ENCODE measurements at regions not wholly inside any gene's neighbourhood (a gene's known extent, or its start where the extent isn't known, plus 50 kb on each side); places are given as distances from the start of the nearest gene placed in this dataset.
A peak's percentile ranks its signal among the peaks of the same experiment; 100 is the strongest.
"Not testable (repeated sequence)": the region's sequence is repeated elsewhere in the genome, so short reads cannot be mapped to it uniquely, and the experiment has no call there.

DNA sequence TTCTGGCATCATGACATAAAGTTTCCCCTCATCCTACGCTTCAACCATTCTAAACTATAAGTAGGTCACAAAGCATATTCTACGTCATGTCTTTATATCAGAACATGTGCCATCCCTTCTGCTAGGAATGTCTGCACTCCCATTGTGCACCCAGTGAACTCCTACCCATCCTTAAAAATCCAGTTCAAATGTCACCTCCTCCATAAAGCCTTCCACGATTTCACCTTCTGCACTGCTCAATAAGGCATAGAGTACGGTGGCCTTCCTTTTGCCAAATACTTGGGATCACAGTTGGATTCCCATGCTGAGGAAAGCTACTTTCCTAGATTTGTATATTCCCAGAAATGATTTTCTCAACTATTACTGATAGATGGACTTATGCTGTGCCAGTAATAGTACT, 186.3 kb upstream of the ZKSCAN2 start:
- no peak for DNase-seq (ENCODE audit: low spot score)

DNA sequence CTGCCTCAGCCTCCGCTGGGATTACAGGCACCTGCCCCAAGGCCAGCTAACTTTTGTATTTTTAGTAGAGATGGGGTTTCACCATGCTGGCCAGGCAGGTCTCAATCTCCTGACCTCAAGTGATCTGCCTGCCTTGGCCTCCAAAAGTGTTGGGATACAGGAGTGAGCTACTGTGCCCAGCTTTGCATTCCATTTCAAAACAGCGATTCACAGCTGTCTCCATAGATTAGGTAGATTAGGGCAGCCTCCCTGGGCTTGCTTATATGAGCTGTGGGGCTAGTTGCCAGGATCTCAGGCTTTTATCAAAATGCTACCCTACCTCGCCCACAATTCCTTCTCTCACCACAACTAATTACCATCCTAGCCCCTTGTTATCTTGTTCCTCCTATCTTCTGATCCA, 176.4 kb upstream of the ZKSCAN2 start:
- DNase-seq (ENCODE audit: low spot score): no peak

DNA sequence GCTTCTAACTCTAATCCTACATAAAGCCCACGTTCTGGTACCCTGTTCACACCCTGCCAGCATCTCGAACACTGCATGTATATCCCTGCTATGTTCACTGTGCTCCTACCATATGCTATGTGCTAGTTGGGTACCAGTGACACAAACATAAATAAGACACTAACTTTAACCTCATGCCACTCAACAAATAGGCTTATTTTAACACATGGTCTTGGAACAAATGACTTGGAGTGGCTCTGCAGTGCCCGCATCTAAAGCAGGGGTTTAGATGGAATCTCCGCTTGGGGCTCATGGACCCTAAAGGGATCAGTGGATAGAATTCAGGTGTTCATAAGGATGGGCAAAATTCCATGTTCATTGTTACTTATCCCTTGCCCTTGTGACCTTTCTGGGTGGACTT, 175.7 kb upstream of the ZKSCAN2 start:
- no peak for DNase-seq (ENCODE audit: low spot score)

DNA sequence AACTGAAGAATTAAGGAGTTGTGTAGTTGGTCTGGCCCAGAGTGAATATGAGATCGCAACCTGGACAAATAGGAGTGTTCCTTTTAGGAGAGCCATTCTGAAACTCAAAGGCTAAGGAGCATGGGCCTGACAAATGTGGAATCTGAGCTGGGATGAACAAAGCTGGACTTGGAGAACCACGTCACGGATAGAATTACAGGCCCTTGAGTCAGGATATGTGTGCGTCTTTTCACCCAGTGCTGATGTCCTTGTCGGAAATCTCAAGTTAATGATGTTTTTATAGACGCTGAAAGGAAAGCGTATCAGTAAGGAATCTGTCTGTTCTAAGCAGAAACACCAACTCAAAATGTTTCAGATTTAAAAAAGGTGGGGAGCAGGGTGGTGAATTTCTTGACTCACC, 173.8 kb upstream of the ZKSCAN2 start:
- no peak for DNase-seq (ENCODE audit: low spot score)

DNA sequence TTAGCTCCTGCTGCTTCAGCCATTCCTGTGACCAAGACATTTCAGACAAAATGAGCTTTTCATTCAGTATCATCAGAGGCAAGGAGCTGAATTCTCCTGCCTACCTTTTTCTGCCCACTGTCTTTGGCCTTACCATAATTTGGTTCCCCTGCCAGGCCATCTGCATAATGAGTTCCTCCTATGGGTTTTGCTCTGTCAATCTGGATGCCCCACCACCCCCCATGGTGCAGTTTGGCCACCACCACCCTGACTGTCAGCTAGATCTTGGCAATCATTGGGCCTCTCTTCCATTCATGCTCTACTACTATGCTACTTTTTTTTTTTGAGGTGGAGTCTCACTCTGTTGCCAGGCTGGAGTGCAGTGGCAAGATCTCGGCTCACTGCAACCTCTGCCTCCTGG, 169.2 kb upstream of the ZKSCAN2 start:
- DNase-seq (ENCODE audit: low spot score): peak; percentile 73

DNA sequence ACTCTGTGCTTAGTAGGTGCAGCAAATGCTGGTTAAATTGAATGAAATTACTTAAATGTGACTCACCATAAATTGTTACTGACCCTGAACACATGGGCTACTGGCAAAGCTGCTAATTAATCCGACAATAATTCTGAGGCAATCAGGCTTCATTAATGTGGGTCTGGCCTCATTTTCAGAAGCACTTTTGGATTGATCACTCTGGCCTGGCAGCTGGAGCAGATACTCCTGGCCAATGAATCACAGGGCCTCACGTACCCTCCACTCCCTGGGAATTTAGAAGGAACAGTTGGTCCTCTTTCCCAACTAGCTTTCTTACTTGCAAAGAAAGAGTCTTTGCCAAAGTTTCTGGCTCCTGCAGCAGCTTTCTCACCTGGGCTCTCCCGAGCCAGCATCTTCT, 162.0 kb upstream of the ZKSCAN2 start:
- DNase-seq (ENCODE audit: low spot score): no peak

DNA sequence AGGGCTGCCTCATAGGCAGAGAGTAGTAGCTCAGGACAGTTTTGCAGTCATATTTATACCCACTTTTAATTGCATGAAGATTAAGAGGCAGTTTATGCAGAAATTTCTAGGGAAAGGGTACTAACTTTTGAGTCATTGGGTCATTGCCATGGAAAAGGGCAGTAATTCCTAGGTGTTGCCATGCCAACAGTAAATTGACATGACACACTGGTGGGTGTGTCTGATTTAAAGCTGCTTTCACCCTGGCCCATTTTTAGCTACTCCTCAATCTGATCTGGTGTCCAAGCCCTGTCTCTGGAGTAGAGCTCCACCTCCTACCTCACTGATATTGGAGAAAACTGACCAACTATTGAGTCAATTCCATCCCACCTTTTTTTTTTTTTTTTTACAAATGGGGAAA, 161.5 kb upstream of the ZKSCAN2 start:
- DNase-seq (ENCODE audit: low spot score): no peak

DNA sequence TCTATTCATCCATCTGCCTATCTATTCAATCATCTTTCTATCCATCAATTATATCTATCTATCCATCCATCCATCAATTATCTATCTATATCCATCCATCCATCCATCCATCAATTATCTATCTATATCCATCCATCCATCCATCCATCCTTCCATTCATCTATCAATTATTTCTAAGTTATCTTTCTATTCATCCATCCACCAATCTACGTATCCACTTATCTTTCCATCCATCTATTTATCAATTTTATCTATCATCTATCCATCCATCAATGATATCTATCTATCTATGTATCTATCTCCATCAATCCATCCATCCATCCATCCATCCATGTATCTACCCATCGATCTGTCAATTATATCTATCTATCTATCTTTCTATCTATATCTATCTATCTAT, 158.4 kb upstream of the ZKSCAN2 start:
- DNase-seq (ENCODE audit: low spot score): no peak

DNA sequence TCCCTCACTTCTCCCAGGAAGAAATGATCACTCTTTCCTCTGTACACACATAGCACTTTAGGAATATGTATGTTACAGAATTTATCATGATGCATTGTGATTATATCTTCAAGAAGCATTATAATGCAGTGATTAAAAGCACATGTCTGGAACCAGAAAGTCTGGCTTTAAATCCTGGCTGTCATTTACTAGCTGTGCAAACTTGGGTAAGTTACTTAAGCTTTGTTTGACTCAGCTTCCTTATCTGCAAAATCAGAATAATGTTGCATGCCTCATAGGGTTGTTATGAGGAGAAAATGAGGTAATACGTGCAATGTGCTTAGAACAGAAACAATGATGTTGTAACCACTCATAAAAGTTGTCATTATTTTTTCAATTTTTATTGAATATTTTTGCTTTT, 156.3 kb upstream of the ZKSCAN2 start:
- no peak for DNase-seq (ENCODE audit: low spot score)

DNA sequence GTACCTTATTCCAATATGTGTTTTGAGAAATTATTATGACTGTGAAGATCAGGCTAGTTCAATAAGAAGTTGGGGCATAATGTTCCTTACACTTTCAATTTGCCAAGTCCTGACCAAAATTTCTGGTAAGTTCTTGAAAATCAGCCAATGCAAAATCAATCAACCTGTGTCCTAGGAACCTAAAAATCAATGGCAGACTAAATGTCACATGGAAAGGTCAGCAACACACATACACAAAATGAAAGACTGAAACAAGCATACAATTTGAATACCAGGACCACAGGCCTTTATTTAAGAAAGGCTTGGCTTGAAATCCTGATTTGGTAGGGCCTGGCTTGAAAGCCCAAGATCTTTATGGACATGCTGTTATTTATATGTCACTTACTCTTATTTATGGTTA, 155.5 kb upstream of the ZKSCAN2 start:
- DNase-seq (ENCODE audit: low spot score): no peak

DNA sequence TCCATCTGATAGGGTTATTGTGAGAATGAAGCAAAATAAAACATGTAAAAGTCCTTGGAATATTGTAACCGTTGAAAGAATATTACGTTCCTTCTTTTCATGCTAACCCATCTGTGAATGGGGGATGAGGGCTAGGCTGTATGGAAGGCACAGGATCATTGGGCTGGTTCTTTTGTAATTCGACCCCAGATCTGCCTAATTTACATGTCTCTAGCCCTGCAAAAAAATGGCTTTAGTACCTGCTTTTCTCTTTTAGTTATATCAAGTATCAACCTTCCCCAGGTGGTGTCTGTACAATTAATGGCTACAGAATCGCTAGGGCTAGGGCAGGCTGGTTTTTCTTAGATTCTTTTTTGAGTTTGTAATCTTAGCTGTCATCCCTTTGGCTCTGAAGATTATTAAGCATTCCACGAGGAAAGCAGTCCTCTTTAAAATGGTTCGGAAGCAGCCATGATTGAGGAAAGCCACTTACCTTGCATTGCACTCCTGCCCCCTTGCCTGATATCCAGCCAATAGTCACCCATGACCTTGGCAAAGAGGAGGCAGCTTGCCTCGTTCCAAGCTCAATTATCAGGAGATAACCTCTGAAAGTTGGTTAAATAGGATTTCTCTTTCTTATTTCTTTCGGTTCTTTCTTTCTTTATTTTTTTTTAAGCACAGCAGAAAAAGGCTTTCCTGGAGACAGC, 153.9 kb upstream of the ZKSCAN2 start:
- DNase-seq (ENCODE audit: low spot score): no peak

DNA sequence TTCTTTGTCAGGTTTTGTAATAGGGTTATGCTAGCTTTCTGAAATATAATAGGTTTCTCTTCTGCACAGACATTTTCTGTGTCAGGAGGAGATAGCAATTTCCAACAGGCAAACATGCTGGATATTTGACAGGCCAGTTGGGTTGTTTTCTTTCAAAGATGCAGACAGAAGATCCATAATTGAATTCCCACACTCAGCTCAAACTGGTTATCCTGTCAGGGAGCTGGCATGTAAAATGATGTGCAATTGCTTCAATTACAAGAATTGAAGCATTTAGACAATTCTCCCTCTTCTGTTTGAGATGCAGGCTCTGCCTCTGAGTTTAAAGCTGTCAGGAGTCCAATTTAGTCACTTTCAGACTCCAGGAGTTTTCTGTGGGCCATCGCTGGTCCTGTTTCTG, 146.2 kb upstream of the ZKSCAN2 start:
- DNase-seq (ENCODE audit: low spot score): no peak

DNA sequence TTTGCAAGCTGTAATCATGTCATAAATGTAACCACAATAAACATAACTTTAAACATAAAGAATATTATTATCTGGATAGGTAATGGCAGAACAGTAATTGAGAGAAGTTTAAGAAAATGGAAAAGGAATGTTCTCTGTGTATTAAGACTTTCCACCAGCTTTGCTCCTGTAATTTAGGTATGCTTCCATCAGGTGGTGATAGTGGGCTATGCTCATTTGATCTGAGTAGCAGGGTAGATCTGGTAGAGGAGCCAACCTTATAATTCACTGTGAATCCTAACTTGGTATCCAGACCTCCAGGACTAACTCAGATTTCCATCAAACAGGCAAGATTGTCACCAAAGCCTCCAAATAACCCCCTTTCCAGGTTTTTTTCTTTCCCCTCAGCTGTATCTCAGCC, 137.9 kb upstream of the ZKSCAN2 start:
- no peak for DNase-seq (ENCODE audit: low spot score)

DNA sequence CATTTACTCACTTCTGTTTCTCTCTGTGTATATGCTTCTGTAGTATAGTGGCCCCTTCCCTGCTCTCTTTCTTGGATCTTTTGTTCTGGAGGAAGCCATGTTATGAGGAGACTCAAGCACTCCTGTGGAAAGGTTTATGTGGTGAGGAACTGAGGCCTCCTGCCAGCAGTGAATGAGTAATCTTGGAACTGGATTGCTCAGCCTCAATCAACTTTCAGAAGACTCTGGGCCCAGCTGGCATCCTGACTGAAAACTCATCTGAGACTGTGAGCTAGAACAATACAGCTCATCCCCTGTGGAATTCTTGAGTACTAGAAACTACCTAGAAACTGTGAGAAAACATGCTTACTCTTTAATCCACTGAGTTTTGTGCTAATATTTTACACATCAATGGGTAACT, 133.1 kb upstream of the ZKSCAN2 start:
- DNase-seq (ENCODE audit: low spot score): no peak

DNA sequence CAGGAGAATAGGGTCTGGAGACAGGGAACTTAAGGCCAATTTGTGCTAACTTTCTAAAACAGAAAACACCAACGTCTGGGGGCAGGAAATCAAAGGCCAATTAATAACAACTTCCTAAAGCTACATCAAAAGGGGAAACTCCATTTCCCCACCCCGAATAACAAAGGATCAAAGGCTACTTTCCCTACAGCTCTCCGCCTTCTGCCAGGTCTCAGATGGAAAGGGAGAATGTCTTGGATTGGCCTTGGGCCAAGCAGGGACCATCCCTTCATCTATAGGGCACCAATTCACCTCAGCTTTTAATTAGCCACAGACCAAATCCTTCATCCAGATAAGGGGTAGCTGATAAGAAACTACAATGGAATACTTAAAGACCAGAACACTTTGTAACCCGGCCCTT, 116.9 kb upstream of the ZKSCAN2 start:
- DNase-seq (ENCODE audit: low spot score): no peak

DNA sequence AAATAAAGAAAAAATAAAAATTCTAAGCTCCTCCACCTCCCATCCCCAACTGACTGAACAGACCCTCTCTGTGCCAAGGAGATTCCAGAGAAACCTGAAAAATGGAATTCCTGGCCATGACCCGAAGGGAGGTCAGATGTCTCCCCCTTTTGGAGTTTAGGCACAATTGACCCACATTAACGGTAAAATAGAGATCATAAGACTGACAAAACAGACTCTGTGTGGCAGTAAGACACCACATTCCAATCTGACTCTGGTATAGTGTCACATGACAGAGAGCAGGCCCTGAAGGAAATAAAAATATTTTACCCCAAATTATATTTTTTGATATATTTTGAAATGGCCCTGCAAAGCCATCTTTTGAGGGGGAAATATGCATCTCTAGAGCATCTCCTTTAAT, 115.1 kb upstream of the ZKSCAN2 start:
- peak; percentile 0 for DNase-seq (ENCODE audit: low spot score)

DNA sequence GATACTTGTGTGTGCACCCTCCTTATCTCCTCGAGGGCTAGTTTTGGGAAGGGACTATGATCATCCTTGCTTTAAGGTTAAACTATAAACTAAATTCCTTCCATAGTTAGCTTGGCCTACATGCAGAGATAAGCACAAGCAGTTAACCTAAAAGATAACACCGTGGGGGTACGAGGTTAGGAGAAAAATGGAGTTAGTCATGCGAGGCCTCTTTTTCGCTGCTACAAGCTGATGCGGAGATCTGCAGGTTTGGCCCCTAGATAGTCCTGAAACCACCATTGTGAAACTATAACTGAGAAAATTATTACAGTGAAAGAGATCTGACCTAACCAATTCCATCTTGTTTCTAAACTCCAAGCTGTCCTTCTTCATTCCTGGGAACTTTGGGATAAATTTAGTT, 113.7 kb upstream of the ZKSCAN2 start:
- DNase-seq (ENCODE audit: low spot score): no peak

DNA sequence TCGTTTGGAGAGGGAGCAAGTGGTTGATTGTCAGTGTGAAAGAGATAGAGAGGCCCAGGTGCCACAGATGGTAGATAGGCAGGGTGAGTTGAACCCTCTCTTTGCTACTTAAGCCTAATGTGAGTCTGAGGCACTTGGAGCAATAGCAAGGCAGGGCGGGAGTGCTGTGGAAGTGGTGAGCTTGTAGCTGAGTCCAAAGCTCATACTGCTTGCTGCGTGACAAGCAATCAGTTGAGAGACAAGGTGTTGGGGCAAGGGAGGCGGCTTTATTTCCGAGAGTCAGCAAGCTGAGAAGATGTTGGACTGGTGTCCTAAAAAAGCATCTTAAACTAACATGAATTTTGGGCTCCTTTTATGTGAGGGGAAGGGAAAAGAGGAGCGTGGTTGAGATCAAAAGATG, 112.9 kb upstream of the ZKSCAN2 start:
- no peak for DNase-seq (ENCODE audit: low spot score)

DNA sequence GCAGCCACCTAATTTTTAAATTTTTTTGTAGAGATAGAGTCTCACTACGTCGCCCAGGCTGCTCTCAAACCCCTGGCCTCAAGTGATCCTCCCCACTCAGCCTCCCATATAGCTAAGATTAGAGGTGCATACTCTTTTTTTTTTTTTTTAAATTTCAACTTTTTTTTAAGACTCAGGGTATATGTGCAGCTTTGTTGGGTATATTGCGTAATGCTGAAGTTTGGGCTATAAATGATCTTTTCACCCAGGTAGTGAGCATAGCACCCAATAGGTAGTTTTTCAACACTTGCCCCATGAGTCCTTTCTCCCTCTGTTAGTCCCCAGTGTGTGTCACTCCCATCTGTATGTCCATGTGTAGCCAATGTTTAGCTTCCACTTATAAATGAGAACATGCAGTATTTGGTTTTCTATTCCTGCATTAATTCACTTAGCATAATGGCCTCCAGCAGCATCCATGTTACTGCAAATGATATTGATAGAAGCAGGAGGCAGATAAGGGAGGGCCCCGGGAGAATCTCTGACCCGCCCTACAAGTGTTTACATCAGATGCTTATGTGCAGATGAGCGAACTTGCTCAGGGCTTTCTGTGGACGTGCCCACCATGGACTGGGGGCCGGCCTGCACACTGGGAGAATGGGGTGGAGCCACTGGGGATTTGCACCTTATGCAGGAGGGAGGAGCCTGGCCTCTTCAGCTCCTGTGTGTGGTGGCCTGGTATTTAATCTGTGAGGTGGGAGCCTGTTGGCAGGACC, 110.3 kb upstream of the ZKSCAN2 start:
- no peak for DNase-seq (ENCODE audit: low spot score)

DNA sequence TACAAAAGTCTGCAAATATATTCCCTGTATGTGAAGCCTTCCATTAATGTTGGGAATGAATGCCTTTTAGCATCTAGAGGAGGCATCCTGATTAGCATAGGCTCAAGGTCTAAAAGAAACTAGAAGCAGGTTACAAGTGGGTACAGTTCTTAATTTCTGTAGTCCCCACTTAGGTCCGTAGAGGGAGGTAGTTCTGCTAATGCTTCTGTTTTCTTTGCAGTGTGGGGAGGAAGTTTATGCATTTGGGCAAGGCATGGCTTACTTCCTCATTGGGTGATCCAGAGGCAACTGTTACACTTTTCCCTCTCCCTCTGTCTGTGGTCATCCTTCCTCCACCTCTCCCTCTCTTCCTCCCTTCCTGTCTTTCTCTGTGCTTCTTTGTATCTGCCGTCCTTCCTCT, 108.4 kb upstream of the ZKSCAN2 start:
- DNase-seq (ENCODE audit: low spot score): no peak

DNA sequence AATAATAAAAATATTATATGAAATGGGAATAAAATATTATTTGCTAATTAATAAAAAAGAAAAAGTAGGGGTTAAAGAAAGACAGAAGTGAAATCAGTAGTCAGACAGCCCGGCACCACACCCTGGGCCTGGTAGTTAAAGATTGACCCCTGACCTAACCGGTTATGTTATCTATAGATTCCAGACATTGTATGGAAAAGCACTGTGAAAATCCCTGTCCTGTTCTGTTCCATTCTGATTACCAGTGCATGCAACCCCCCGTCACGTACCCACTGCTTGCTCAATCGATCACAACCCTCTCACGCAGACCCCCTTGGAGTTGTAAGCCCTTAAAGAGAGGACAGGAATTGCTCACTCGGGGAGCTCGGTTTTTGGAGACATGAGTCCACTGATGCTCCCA, 101.9 kb upstream of the ZKSCAN2 start:
- DNase-seq (ENCODE audit: low spot score): not testable (repeated sequence)

DNA sequence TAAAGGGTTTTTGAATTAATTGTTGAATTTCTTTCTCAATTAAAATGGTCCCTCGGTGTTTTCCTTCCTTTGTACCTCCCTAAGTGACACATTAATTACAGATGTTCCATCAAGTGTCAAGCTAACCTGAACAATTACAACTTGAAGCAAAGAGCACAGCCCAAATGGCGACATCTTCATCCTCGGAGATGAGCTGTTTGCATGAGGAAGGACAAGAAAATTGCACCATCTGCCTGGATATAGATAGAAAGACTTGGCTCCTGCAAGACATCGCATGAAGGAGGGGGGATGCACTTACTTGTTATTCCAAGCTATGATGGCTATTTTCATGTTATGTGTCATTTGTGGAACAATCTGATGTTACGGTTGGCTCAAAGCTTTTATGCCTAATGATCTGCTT, 86.4 kb upstream of the ZKSCAN2 start:
- no peak for DNase-seq (ENCODE audit: low spot score)

DNA sequence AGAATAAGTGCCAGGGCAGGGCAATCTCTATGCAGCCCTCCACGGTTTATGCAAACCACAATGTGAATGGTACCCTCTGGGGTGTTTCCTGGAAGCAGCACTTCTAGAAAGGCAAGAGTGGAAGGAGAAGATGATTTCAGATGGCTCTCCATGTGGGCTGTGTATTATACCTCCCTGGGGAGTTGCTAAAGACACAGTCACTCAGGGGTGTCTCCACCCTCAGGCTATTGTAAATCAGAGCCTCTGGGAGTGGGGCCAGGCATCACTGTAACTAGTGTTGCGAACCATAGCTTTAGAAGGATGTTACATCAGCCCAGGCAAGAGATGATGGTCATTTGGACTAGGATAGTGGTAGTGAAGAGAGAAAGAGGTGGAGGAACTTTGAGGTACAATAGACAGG, 83.3 kb upstream of the ZKSCAN2 start:
- no peak for DNase-seq (ENCODE audit: low spot score)

DNA sequence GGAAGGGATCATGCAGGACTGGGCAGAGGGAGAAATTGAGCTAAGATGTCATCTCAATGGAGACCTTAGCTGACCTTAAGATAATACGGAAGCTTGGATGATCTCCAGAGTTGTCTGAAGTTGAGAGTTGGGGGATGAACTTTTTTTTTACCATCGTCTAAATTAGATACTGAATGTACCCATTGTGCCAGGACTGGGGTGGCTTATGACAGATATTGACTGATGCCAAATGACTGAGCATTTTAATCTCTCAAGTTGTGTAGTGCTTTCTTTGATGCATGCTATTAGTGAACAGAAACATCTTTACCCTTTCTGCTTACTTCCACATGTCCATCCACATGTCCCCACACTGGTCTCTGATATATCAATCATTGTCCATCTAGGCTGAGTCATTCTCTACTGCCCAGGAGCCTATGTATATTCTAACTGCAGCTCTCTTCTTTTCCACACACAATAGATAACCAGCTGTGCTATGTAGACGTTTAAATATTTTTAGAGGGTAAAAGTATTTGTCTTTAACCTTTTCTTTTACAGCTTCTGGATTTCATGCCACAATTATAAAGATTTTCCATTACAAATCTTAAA, 60.2 kb upstream of the ZKSCAN2 start:
- DNase-seq (ENCODE audit: low spot score): no peak

All from cerebellar cortex (tissue), 1 donor.